Heart left ventricle (tissue), 13 donors: ENCODE measurements at regions not wholly inside any gene's neighbourhood (a gene's known extent, or its start where the extent isn't known, plus 50 kb on each side); places are given as distances from the start of the nearest gene placed in this dataset.

Experiments used
- CTCF ChIP-seq, 12 donors: fragments of 200-600 bp; sonication (generic) in 4 of 12; IDR thresholded peaks; one replicate each; pipeline versions ENCODE4 v1.5.0 to v1.8.0; 2018 to 2022; ENCODE audit warnings: antibody characterized with exemption in 12 of 12, mild to moderate bottlenecking in 5 of 12
- POLR2A ChIP-seq, 2 donors: fragments of 450-650 bp; IDR thresholded peaks; one replicate each; pipeline ENCODE4 v1.6.1; 2017; ENCODE audit warnings: antibody characterized with exemption in 2 of 2, mild to moderate bottlenecking in 2 of 2, moderate library complexity in 2 of 2
- donor health status: ischemic (EF 13 %, LVEDD 7.1; RV severe dilation, severe dysfunction).
- donor health status: DM: no; HTN: yes; CAD: no.
- donor health status: DM: no; HTN: no; CAD: no.
- donor health status: ischemic (EF 25% LVEDD 6.9; RV normal size, moderate dysfunction).
- donor health status: ischemic (EF 25% LVEDD 5.7; RV mildly dilated, moderate dysfunction).
- donor health status: ischemic (EF 35%, LVEDD 5.7; RV mildly dilated, moderate dysfunction).
- donor health status: nonischemic (EF 11% LVEDD 7.7; RV severe dilation, severe dysfunction).
- donor health status: DM: yes; HTN: yes; CAD: no.
- donor health status: PGD.
- donor health status: ischemic (EF 29% LVEDD 5.4; RV normal size, mild dysfunction).
- donor health status: nonischemic (EF 23%, LVEDD 6.1; RV moderate dilation, normal function).

DNA sequence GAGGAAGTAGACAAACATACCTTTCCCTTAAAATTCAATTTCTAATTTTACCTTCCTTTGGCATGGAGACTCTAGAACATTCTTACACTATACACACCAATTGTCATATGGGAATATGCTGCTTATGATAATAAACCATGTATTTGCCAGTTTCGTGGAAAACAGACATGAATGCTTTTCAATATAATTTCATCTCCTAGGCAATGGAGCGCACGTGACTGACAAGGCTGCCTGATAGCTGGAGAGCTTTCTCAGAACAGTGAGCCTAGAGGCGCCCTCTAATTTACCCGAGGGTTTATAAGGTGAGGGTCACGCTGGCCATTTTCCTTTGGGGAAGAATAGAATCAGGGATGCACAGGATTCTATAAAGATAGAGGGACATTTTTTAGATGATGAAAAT, 56.5 kb downstream of the PRR18 start:
- TF ChIP-seq CTCF (IDR thresholded peaks at IDR 0.05) = no peak
- TF ChIP-seq POLR2A (IDR thresholded peaks at IDR 0.05) = no peak
